SU-DHL-6 (cell line): ENCODE measurements at regions not wholly inside any gene's neighbourhood (a gene's known extent, or its start where the extent isn't known, plus 50 kb on each side); places are given as distances from the start of the nearest gene placed in this dataset.

Experiments used
- H2AFZ ChIP-seq: fragments of 200-600 bp; sonication (generic); 2 replicates; pipeline ENCODE4 v1.6.1; 2014; ENCODE audit warnings: low read depth, mild to moderate bottlenecking, moderate library complexity, mixed read lengths, antibody characterized with exemption, low read length; ENCODE audit not compliant: severe bottlenecking
- H3F3A ChIP-seq: fragments of 200-600 bp; shearing (Covaris generic); 2 replicates; pipeline ENCODE4 v1.6.0; 2016; ENCODE audit warnings: antibody characterized with exemption, mild to moderate bottlenecking; ENCODE audit not compliant: insufficient read depth
- H3K27ac ChIP-seq: fragments of 200-600 bp; sonication (generic); 2 replicates; pipeline ENCODE4 v1.5.1; 2016; ENCODE audit warnings: low read depth, mild to moderate bottlenecking, low read length, moderate library complexity, mixed read lengths
- H3K27me3 ChIP-seq: fragments of 200-600 bp; sonication (generic), shearing (Covaris generic); 2 replicates; pipeline ENCODE4 v1.6.0; 2014; ENCODE audit warnings: mild to moderate bottlenecking, low read length
- H3K36me3 ChIP-seq: fragments of 200-600 bp; sonication (generic); 2 replicates; pipeline ENCODE4 v1.6.1; 2014; ENCODE audit warnings: mild to moderate bottlenecking, low read length, mixed read lengths
- H3K4me2 ChIP-seq: fragments of 300-600, 200-600 bp; shearing (Covaris generic), sonication (generic); 2 replicates; pipeline ENCODE4 v1.6.0; 2014; ENCODE audit warnings: low read length, low read depth, mild to moderate bottlenecking; ENCODE audit not compliant: poor library complexity, severe bottlenecking
- H3K4me3 ChIP-seq: fragments of 200-600 bp; sonication (generic); 2 replicates; pipeline ENCODE4 v1.5.1; 2014; ENCODE audit warnings: antibody characterized with exemption, low read length, mild to moderate bottlenecking, mixed read lengths; ENCODE audit not compliant: insufficient read depth, poor library complexity, severe bottlenecking
- H3K79me2 ChIP-seq: fragments of 200-600 bp; sonication (generic); 2 replicates; pipeline ENCODE4 v1.6.1; 2014; ENCODE audit warnings: mild to moderate bottlenecking, low read length, moderate library complexity; ENCODE audit not compliant: insufficient read depth
- H3K9ac ChIP-seq: fragments of 200-600 bp; sonication (generic); 2 replicates; pipeline ENCODE4 v1.7.0; 2014; ENCODE audit warnings: mild to moderate bottlenecking, low read length
- H3K9me2 ChIP-seq: fragments of 200-600 bp; sonication (generic); replicated peaks from 2 replicates; pipeline ENCODE4 v1.6.1; 2014; ENCODE audit warnings: low read length; ENCODE audit not compliant: insufficient read depth
- H3K9me3 ChIP-seq: fragments of 200-600 bp; sonication (generic); 2 replicates; pipeline ENCODE4 v1.6.1; 2014; ENCODE audit warnings: low read length, mixed read lengths; ENCODE audit not compliant: insufficient read depth
- H4K20me1 ChIP-seq: fragments of 200-600 bp; sonication (generic); 2 replicates; pipeline ENCODE4 v1.6.1; 2014; ENCODE audit warnings: low read depth, mild to moderate bottlenecking, antibody characterized with exemption, low read length, moderate library complexity, mixed read lengths
- EZH2phosphoT487 ChIP-seq: fragments of 200-600 bp; sonication (generic), shearing (Covaris generic); conservative IDR thresholded peaks from 2 replicates; pipeline ENCODE4 v1.6.1; 2018; ENCODE audit warnings: mild to moderate bottlenecking, antibody characterized with exemption, low read length, moderate library complexity, mixed read lengths
- TF ChIP-seq, protein P1 (sequence below): fragments of 200-600 bp; sonication (generic); IDR thresholded peaks from one replicate; pipeline ENCODE4 v1.5.1; 2017; ENCODE audit warnings: antibody characterized with exemption, mild to moderate bottlenecking, low read length, moderate library complexity; ENCODE audit not compliant: insufficient read depth, poor library complexity, severe bottlenecking

DNA sequence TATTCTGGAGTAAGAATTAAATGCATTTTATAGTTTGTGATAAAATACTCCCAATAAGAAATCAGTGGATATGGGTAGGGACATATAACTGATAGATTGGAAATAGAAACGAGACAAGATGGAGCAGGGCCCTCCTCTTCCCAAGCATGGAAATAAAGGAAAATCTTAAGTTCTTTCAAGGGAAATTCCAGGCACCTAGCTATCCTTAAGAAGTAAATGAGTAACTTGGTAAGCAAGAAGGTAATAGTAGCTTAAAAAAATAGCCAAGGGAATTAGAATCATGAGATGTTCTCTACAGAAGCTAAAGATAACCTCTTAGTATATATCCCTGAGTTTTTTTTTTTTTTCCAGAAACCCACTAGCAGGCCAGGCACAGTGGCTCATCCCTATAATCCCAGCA lies 105.5 kb upstream of the FAM3C start:
- Histone ChIP-seq H3K9ac (no peak overlapping the region), H2AFZ (no peak overlapping the region), H3K36me3 (no peaks in the 10 kb centered on the region), H3K9me3 (peaks cover 15% of the 10 kb centered on the region; the same call in 1 of the 2 replicates), H3K9me2 (no peaks in the 10 kb centered on the region), H3K27ac (no peak overlapping the region), H3F3A (no peaks in the 10 kb centered on the region), H3K79me2 (no peaks in the 10 kb centered on the region), H3K4me2 (no peak overlapping the region), H3K27me3 (no peaks in the 10 kb centered on the region), H4K20me1 (no peaks in the 10 kb centered on the region), H3K4me3 (no peak overlapping the region)
- TF ChIP-seq, protein P1, sequence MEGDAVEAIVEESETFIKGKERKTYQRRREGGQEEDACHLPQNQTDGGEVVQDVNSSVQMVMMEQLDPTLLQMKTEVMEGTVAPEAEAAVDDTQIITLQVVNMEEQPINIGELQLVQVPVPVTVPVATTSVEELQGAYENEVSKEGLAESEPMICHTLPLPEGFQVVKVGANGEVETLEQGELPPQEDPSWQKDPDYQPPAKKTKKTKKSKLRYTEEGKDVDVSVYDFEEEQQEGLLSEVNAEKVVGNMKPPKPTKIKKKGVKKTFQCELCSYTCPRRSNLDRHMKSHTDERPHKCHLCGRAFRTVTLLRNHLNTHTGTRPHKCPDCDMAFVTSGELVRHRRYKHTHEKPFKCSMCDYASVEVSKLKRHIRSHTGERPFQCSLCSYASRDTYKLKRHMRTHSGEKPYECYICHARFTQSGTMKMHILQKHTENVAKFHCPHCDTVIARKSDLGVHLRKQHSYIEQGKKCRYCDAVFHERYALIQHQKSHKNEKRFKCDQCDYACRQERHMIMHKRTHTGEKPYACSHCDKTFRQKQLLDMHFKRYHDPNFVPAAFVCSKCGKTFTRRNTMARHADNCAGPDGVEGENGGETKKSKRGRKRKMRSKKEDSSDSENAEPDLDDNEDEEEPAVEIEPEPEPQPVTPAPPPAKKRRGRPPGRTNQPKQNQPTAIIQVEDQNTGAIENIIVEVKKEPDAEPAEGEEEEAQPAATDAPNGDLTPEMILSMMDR: no peak
- TF ChIP-seq EZH2phosphoT487: no peak

DNA sequence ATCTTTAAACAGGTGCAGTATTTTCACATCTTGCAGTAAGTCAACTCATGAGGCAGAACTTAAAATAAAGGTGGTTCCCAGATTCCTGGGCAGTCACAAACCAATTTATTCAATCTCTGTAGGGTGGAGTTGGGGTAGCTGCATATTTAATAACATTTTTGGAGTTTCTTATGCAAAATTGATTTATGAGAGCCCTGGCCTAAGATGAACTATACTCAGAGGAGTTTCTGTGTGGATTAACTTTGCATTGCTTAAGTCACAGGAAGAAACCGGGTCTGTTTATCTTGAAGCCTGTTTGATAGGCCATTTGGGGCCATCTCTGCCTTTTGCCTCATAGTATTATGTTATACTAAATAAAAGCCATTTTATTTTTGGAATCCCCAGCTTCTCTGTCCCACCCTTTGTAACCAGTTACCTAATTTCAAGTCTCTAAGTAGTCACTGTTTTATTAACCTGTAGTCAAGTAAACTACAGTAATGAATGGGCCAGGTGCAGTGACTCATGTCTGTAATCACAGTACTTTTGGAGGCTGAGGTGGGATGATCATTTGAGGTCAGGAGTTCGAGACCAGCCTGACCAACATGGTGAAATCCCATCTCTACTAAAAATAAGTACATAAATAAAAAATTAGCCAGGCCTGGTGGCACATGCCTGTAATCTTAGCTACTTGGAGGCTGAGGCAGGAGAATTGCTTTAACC lies 104.4 kb upstream of the FAM3C start:
- Histone ChIP-seq H3K9me3 (0 out of 2 replicates have a peak, but pooled peaks cover 5% of the 10 kb centered on the region), H3K27ac (no peak overlapping the region), H3K79me2 (no peaks in the 10 kb centered on the region), H4K20me1 (no peaks in the 10 kb centered on the region), H3F3A (no peaks in the 10 kb centered on the region), H3K36me3 (no peaks in the 10 kb centered on the region), H3K9me2 (no peaks in the 10 kb centered on the region), H2AFZ (no peak overlapping the region), H3K9ac (no peak overlapping the region), H3K4me3 (no peak overlapping the region), H3K27me3 (no peaks in the 10 kb centered on the region), H3K4me2 (no peak overlapping the region)
- TF ChIP-seq, protein P1: no peak
- TF ChIP-seq EZH2phosphoT487: no peak

DNA sequence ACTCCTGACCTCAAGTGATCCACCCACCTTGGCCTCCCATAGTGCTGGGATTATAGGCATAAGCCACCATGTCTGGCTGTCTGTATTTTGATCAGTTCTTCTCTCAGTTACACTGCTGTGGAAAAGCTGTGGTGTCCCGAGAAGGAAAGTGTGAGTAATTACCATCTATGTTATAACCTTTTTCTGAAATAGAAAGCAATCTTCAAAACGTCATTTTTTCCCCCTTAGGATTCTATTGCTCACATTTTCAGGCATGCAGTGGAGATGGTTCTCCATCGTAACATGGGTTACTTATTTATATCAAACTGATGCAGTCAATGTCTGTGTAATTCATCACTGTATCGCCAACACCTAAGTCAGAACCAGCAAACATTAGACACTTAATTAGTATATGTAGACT lies 103.5 kb upstream of the FAM3C start:
- H2AFZ ChIP-seq: no peak overlapping the region
- H3K79me2 ChIP-seq: no peaks in the 10 kb centered on the region

More for the DNA sequence above, 103.5 kb upstream of the FAM3C start:
- Histone ChIP-seq H3K9me2 (no peaks in the 10 kb centered on the region), H3K9me3 (0 out of 2 replicates have a peak, but pooled peaks cover under 1% of the 10 kb centered on the region), H4K20me1 (no peaks in the 10 kb centered on the region), H3K27ac (no peak overlapping the region), H3F3A (no peaks in the 10 kb centered on the region), H3K36me3 (no peaks in the 10 kb centered on the region), H3K4me2 (no peak overlapping the region), H3K27me3 (no peaks in the 10 kb centered on the region), H3K9ac (no peak overlapping the region), H3K4me3 (no peak overlapping the region)
- TF ChIP-seq, protein P1: no peak
- TF ChIP-seq EZH2phosphoT487: no peak
